Esophagus squamous epithelium (tissue), 5 donors: ENCODE measurements at regions not wholly inside any gene's neighbourhood (a gene's known extent, or its start where the extent isn't known, plus 50 kb on each side); places are given as distances from the start of the nearest gene placed in this dataset.

Experiments used
- DNase-seq: peaks from one replicate; lab custom pipeline; 2025; lab: John Stamatoyannopoulos, UW
- H3K27ac ChIP-seq, 4 donors: fragments of 200-600 bp; sonication (generic); one replicate each; pipeline ENCODE4 v1.5.1; 2016 to 2019; ENCODE audit warnings: mild to moderate bottlenecking in 1 of 4
- H3K27me3 ChIP-seq, 4 donors: fragments of 200-600 bp; sonication (generic); 1 replicate in 3 of 4; 2 replicates in 1 of 4; pipeline versions ENCODE4 v1.5.1 to v1.6.0; 2017 to 2021; ENCODE audit warnings: antibody characterized with exemption in 1 of 4
- H3K36me3 ChIP-seq, 3 donors: fragments of 200-600 bp; sonication (generic); one replicate each; pipeline ENCODE4 v1.5.1; 2016 to 2019
- H3K4me1 ChIP-seq, 3 donors: fragments of 200-600 bp; sonication (generic); one replicate each; pipeline ENCODE4 v1.5.1; 2017 to 2019
- H3K4me3 ChIP-seq, 4 donors: fragments of 200-600 bp; sonication (generic); 1 replicate in 3 of 4; 2 replicates in 1 of 4; pipeline ENCODE4 v1.5.1; 2016 to 2019; ENCODE audit warnings: mild to moderate bottlenecking in 2 of 4, moderate library complexity in 1 of 4
- H3K9me3 ChIP-seq, 3 donors: fragments of 200-600 bp; sonication (generic); one replicate each; pipeline ENCODE4 v1.5.1; 2016 to 2019
- POLR2A ChIP-seq, 4 donors: fragments of 450-650 bp; IDR thresholded peaks; one replicate each; pipeline ENCODE4 v1.6.1; 2017; ENCODE audit warnings: antibody characterized with exemption in 4 of 4, mild to moderate bottlenecking in 4 of 4, moderate library complexity in 3 of 4
- WGBS, 2 donors: methylation state at CpG; one replicate each; pipeline ENCODE4 v1.1.5; 2018; 5-methylcytosine and 5-hydroxymethylcytosine counted together
- intact Hi-C: fragments of 100-400 bp; cut with DNase I; formaldehyde crosslinking; loops from one replicate; pipeline ENCODE4 v1.15.0; 2022
- TF ChIP-seq, protein P1 (sequence below), 6 experiments: fragments of 450-650 bp in 4 of 6; fragments of 200-600 bp in 2 of 6; sonication (generic) in 2 of 6; IDR thresholded peaks; one replicate each; pipeline ENCODE4 v1.5.1; 2016 to 2019; ENCODE audit warnings: antibody characterized with exemption in 6 of 6, mild to moderate bottlenecking in 4 of 6, moderate library complexity in 4 of 6
- donor health status: DM: yes; HTN: yes; CAD: no.

DNA sequence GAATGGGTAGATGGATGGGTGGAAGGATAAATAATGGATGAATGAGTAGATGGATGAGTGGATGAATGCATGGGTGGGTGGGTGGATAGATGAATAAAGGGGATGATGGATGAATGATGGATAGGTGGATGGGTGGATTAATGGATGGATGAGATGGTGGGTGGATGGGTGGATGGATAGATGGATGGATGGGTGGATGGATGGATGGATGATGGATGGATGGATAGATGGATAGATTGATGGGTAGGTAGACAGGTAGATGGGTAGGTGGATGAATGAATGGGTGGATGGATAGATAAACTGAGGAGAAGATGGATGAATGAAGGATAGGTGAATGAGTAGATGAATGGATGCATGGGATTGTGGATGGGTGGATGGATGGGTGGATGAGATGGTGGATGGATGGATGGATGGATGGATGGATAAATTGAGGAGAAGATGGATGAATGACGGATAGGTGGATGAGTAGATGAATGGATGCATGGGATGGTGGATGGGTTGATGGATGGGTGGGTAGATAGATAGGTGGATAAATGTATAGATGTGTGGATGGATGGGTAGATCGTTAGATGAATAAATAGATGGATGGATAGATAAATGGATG lies 331.3 kb downstream of the MN1 start:
- intact Hi-C loops: no loop called here
- 85 to 97% methylated on average over 2 of the region's 2 CpGs for WGBS, 2 donors
- DNase-seq: no peak

DNA sequence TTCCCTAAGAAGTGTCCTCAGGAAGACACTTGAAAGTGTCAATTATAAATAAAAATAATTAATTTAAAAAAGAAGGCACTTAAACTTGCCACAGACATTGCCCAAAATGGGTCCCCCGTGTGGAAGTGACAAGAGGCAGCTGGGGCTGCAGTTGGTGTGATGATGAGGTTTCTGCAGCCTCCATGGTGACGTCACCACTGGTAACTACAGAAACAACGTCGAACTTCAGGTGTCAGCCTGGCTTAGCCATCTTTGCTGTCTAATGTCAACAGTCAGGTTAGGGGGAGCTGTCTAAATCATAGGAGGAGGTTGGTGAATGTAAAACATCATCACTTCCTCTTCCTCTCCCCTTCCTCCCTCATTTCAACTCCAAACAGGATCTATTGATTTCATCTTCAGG lies 328.6 kb downstream of the MN1 start:
- no peaks in the 10 kb centered on the region for H3K36me3 ChIP-seq
- H3K4me3 ChIP-seq: no peak overlapping the region
- H3K4me1 ChIP-seq: peaks cover 9 to 51% (median 23%) of the 10 kb centered on the region in 3 donors
- TF ChIP-seq, protein P1, sequence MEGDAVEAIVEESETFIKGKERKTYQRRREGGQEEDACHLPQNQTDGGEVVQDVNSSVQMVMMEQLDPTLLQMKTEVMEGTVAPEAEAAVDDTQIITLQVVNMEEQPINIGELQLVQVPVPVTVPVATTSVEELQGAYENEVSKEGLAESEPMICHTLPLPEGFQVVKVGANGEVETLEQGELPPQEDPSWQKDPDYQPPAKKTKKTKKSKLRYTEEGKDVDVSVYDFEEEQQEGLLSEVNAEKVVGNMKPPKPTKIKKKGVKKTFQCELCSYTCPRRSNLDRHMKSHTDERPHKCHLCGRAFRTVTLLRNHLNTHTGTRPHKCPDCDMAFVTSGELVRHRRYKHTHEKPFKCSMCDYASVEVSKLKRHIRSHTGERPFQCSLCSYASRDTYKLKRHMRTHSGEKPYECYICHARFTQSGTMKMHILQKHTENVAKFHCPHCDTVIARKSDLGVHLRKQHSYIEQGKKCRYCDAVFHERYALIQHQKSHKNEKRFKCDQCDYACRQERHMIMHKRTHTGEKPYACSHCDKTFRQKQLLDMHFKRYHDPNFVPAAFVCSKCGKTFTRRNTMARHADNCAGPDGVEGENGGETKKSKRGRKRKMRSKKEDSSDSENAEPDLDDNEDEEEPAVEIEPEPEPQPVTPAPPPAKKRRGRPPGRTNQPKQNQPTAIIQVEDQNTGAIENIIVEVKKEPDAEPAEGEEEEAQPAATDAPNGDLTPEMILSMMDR (IDR thresholded peaks at IDR 0.05): no peak
- no peak for TF ChIP-seq POLR2A (IDR thresholded peaks at IDR 0.05)
- no peak overlapping the region for H3K27ac ChIP-seq
- no peak for DNase-seq
- no peaks in the 10 kb centered on the region for H3K9me3 ChIP-seq
- WGBS, 2 donors: 65 to 75% methylated on average over 4 of the region's 4 CpGs
- intact Hi-C loops: no loop called here
- H3K27me3 ChIP-seq: no peaks in the 10 kb centered on the region

More for the DNA sequence above, 331.3 kb downstream of the MN1 start:
- Histone ChIP-seq H3K4me3 (no peak overlapping the region), H3K4me1 (peaks cover 3 to 54% (median 26%) of the 10 kb centered on the region in 3 donors), H3K36me3 (no peaks in the 10 kb centered on the region), H3K9me3 (no peaks in the 10 kb centered on the region), H3K27ac (no peak overlapping the region), H3K27me3 (no peaks in the 10 kb centered on the region)
- no peak for TF ChIP-seq POLR2A (IDR thresholded peaks at IDR 0.05)
- TF ChIP-seq, protein P1 (IDR thresholded peaks at IDR 0.05): no peak

DNA sequence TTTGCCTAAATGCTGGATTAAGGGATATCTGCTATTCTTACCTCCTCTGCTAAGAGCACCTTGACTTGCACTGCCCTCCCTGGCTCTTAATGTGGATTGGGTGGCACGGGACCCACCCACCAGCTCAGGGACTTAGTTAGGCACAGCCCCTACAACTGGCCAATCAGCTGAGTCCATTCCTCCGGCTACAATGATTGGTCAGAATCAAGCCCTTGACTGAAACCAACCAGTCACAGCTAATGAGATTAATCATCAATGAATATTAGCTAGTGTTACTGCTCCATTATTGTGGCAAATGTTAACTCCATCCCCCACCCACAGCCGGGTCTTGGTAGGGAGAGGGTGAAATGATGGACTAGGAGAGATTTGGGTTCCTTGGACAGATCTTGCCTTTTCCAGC lies 328.0 kb downstream of the MN1 start:
- TF ChIP-seq, protein P1 (IDR thresholded peaks at IDR 0.05): no peak
- no peak for TF ChIP-seq POLR2A (IDR thresholded peaks at IDR 0.05)
- WGBS, 2 donors: 27 to 50% methylated on average over 2 of the region's 3 CpGs
- Histone ChIP-seq H3K9me3 (no peaks in the 10 kb centered on the region), H3K4me1 (peaks cover 9 to 45% (median 18%) of the 10 kb centered on the region in 3 donors), H3K4me3 (no peak overlapping the region), H3K27ac (peak overlapping the region in 2 of 4 donors; percentile 21 to 50), H3K36me3 (no peaks in the 10 kb centered on the region), H3K27me3 (no peaks in the 10 kb centered on the region)
- DNase-seq: no peak
- intact Hi-C loops: no loop called here

DNA sequence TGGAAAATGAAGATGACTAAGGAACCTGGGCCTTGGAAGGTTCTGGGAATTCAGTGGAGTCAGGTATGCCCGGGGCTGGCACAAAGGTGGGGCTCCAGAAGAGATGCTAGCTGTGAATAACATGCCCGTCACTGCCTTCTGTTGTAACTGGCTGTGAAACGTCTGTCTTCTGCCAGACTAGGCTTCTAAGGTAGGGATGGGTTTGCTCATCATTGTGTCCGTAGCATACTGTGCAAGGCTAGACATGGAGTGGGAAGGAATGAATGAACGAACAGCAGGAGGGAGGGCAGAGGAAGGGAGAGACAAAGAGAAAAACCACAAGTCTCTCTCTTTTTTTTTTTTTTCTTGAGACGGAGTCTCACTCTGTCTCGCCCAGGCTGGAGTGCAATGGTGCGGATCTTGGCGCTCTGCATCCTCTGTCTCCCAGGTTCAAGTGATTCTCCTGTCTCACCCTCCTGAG lies 327.4 kb downstream of the MN1 start:
- H3K36me3 ChIP-seq: no peaks in the 10 kb centered on the region
- no peak for DNase-seq
- WGBS, 2 donors: 35 to 43% methylated on average over 9 of the region's 9 CpGs
- TF ChIP-seq, protein P1 (IDR thresholded peaks at IDR 0.05): no peak
- TF ChIP-seq POLR2A (IDR thresholded peaks at IDR 0.05): no peak
- no peak overlapping the region for H3K4me3 ChIP-seq
- no peaks in the 10 kb centered on the region for H3K9me3 ChIP-seq
- peak overlapping the region in 2 of 4 donors; percentile 30 to 50 for H3K27ac ChIP-seq
- intact Hi-C loops: no loop called here
- peaks cover 9 to 39% (median 12%) of the 10 kb centered on the region in 3 donors for H3K4me1 ChIP-seq
- no peaks in the 10 kb centered on the region for H3K27me3 ChIP-seq

DNA sequence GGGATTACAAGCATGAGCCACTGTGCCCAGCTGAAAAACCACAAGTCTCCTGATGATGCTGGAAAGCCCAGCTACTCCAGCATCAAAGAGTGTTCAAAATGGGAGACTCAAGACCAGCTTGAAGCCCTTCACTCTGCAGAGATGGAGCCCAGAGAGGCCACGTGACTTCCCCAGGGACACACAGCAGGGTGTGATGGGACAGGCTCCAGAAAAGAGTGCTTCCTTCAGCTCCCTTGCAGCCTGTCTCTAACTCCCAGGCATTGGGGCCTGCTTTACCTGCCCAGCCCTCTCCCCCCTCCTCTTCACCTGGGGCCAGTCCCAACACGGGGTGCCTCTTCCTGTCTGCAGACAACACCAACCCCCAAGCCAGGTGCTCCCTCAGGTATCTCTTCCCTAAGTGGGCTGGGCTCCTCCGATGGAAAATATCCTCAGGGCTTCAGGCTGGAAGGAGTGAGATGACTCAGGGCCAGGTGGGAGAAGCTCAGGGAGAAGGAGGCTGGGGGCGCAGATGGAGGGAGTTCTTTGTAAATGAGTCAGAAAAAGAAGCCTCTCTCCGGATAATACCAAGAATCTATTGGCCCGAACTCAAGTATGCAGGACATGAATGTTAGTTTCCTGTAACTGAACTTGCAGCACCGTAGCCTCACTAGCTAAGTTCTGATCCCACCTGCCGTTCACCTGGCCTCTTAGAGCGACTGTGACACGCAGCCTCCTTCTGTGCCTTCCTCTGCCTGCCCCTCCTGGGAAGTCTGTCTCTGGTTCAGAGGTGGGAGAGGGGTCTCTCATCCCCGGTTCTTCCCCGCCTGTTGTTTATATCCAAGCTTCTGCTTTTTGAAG lies 326.6 kb downstream of the MN1 start:
- H3K4me3 ChIP-seq: no peak overlapping the region
- H3K36me3 ChIP-seq: no peaks in the 10 kb centered on the region
- peak overlapping the region in 2 of 4 donors; percentile 30 to 50 for H3K27ac ChIP-seq
- peaks cover 9 to 38% (median 12%) of the 10 kb centered on the region in 3 donors for H3K4me1 ChIP-seq
- no peaks in the 10 kb centered on the region for H3K27me3 ChIP-seq
- no peak for TF ChIP-seq POLR2A (IDR thresholded peaks at IDR 0.05)
- TF ChIP-seq, protein P1 (IDR thresholded peaks at IDR 0.05): no peak
- intact Hi-C loops: no loop called here
- WGBS, 2 donors: 14 to 22% methylated on average over 11 of the region's 12 CpGs
- H3K9me3 ChIP-seq: no peaks in the 10 kb centered on the region
- no peak for DNase-seq
